Sigmoid colon (tissue), 3 donors: ENCODE measurements at regions not wholly inside any gene's neighbourhood (a gene's known extent, or its start where the extent isn't known, plus 50 kb on each side); places are given as distances from the start of the nearest gene placed in this dataset.
"Not testable (repeated sequence)": the region's sequence is repeated elsewhere in the genome, so short reads cannot be mapped to it uniquely, and the experiment has no call there.

Experiments
- CTCF ChIP-seq, 4 experiments: fragments of 450-650 bp in 3 of 4; fragments of 200-600 bp in 1 of 4; IDR thresholded peaks; one replicate each; pipeline ENCODE4 v1.5.1; 2016 to 2019; ENCODE audit warnings: antibody characterized with exemption in 4 of 4, mild to moderate bottlenecking in 3 of 4, moderate library complexity in 2 of 4
- POLR2A ChIP-seq, 2 donors: fragments of 450-650 bp; IDR thresholded peaks; one replicate each; pipeline ENCODE4 v1.6.1; 2016; ENCODE audit warnings: antibody characterized with exemption in 2 of 2, mild to moderate bottlenecking in 2 of 2, moderate library complexity in 2 of 2

DNA sequence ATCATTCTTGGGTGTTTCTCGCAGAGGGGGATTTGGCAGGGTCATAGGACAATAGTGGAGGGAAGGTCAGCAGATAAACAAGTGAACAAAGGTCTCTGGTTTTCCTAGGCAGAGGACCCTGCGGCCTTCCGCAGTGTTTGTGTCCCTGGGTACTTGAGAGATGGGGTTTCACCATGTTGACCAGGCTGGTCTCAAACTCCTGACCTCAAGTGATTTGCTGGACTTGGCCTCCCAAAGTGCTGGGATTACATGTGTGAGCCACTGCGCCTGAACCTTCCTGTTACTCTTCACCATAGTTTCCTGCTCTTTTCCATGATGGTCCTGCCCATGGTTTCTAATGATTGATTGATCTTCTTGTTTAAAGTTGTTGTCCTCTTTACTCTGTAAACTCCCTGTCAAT lies 207.9 kb downstream of the BCAS1 start:
- TF ChIP-seq POLR2A, CTCF (IDR thresholded peaks at IDR 0.05): not testable (repeated sequence)
